Left hindlimb (tissue), 1 donor: ENCODE measurements at regions not wholly inside any gene's neighbourhood (a gene's known extent, or its start where the extent isn't known, plus 50 kb on each side); places are given as distances from the start of the nearest gene placed in this dataset.

Source experiments
- DNase-seq: peaks from one replicate; pipeline ENCODE4 v3.0.0-alpha.2; 2018

- DNase-seq: no peak
These were observed 253.8 kb upstream of the CITED2 start for GRCh38 chr6:139628270-139628669.

GRCh38 chr6:139627091-139627490 lies 252.6 kb upstream of the CITED2 start:
- DNase-seq: no peak

- no peak for DNase-seq
These were observed 251.8 kb upstream of the CITED2 start for GRCh38 chr6:139625998-139626975.

- DNase-seq: no peak
These were observed 250.9 kb upstream of the CITED2 start for GRCh38 chr6:139625081-139625939.

GRCh38 chr6:139623372-139623771 lies 248.9 kb upstream of the CITED2 start:
- DNase-seq: no peak

- DNase-seq: no peak
These were observed 239.0 kb upstream of the CITED2 start for GRCh38 chr6:139613496-139613895.

- no peak for DNase-seq
These were observed 237.7 kb upstream of the CITED2 start for GRCh38 chr6:139612135-139612465.

- DNase-seq: no peak
These were observed 237.1 kb upstream of the CITED2 start for GRCh38 chr6:139611327-139612134.

GRCh38 chr6:139608466-139609261 lies 234.2 kb upstream of the CITED2 start:
- no peak for DNase-seq

- no peak for DNase-seq
These were observed 230.9 kb upstream of the CITED2 start for GRCh38 chr6:139605350-139605749.

- DNase-seq: no peak
These were observed 229.1 kb upstream of the CITED2 start for GRCh38 chr6:139603581-139603980.

GRCh38 chr6:139602577-139602976 lies 228.1 kb upstream of the CITED2 start:
- no peak for DNase-seq

GRCh38 chr6:139600919-139601475 lies 226.5 kb upstream of the CITED2 start:
- no peak for DNase-seq

- DNase-seq: no peak
These were observed 225.9 kb upstream of the CITED2 start for GRCh38 chr6:139600343-139600742.

- peak; percentile 85 for DNase-seq
These were observed 223.6 kb upstream of the CITED2 start for GRCh38 chr6:139597771-139598755.

- DNase-seq: no peak
These were observed 222.8 kb upstream of the CITED2 start for GRCh38 chr6:139597087-139597763.

- no peak for DNase-seq
These were observed 220.7 kb upstream of the CITED2 start for GRCh38 chr6:139595183-139595582.

GRCh38 chr6:139594333-139594965 lies 220.0 kb upstream of the CITED2 start:
- no peak for DNase-seq

- DNase-seq: no peak
These were observed 218.6 kb upstream of the CITED2 start for GRCh38 chr6:139593081-139593480.
